ENCODE measurements at regions not wholly inside any gene's neighbourhood (a gene's known extent, or its start where the extent isn't known, plus 50 kb on each side); places are given as distances from the start of the nearest gene placed in this dataset.

GRCh38 chr1:5725406-5725805, 266.8 kb downstream of the NPHP4 start (continued):
- TF ChIP-seq REST (IDR thresholded peaks at IDR 0.05; ENCODE audit: unreplicated experiment) (no peak), ETS1 (IDR thresholded peaks at IDR 0.05) (no peak), POLR2AphosphoS5 (IDR thresholded peaks at IDR 0.05; ENCODE audit: low read depth) (no peak)

- no peak overlapping the region for H3K4me2 ChIP-seq
- no peaks in the 10 kb centered on the region for H3K4me1 ChIP-seq (ENCODE audit: insufficient read depth)
- H3K9me2 ChIP-seq (ENCODE audit: insufficient read depth) = no peaks in the 10 kb centered on the region
- no peaks in the 10 kb centered on the region for H3F3A ChIP-seq (replicated peaks; ENCODE audit: low read depth)
- no peak for DNase-seq (ENCODE audit: low spot score)
- no peak for ATAC-seq
- H3K27me3 ChIP-seq (ENCODE audit: insufficient read depth) = no peaks in the 10 kb centered on the region
- H3K27ac ChIP-seq (ENCODE audit: low read depth) = no peak overlapping the region
- Mint-ChIP-seq H3K36me3 (ENCODE audit: low read depth) (no peaks in the 10 kb centered on the region; the same call in 2 of the 3 replicates), H3K4me1 (peaks cover 8% of the 10 kb centered on the region), H3K27me3 (ENCODE audit: insufficient read depth, low read depth, poor library complexity) (peaks cover 7% of the 10 kb centered on the region), H3K4me3 (no peak overlapping the region), H3K27ac (no peak overlapping the region), H3K9me3 (peaks cover 3% of the 10 kb centered on the region; the same call in 2 of the 3 replicates)
- no peaks in the 10 kb centered on the region for H3K36me3 ChIP-seq (ENCODE audit: insufficient read depth)
- no peak for TF ChIP-seq ZNF462 (CRISPR knock-in tag; IDR thresholded peaks at IDR 0.05)
- H2AFZ ChIP-seq = no peak overlapping the region
- H3K79me2 ChIP-seq (replicated peaks; ENCODE audit: insufficient read depth) = no peaks in the 10 kb centered on the region
- H3K4me3 ChIP-seq = no peak overlapping the region
- H4K20me1 ChIP-seq (replicated peaks; ENCODE audit: insufficient read depth) = no peaks in the 10 kb centered on the region
These were observed 267.4 kb downstream of the NPHP4 start for GRCh38 chr1:5724847-5725246.
